Stimulated activated CD4-positive, alpha-beta T cell treated with anti-CD3 and anti-CD28 coated beads, Interleukin-2, amount 100 ng/mL, for 24 hours (primary cell): ENCODE measurements at regions not wholly inside any gene's neighbourhood (a gene's known extent, or its start where the extent isn't known, plus 50 kb on each side); places are given as distances from the start of the nearest gene placed in this dataset.
"Not testable (repeated sequence)": the region's sequence is repeated elsewhere in the genome, so short reads cannot be mapped to it uniquely, and the experiment has no call there.

ENCODE experiments used
- DNase-seq, 2 donors: peaks; one replicate each; pipeline ENCODE4 v3.0.0-alpha.2; 2020

- no peak for DNase-seq
These were observed 53.5 kb downstream of the TEX51 start for GRCh38 chr2:126952216-126952615.

- no peak for DNase-seq
These were observed 54.8 kb downstream of the TEX51 start for GRCh38 chr2:126953483-126953882.

GRCh38 chr2:126954831-126955230 lies 56.1 kb downstream of the TEX51 start:
- DNase-seq, result no peak

- DNase-seq, result not testable (repeated sequence)
These were observed 58.1 kb downstream of the TEX51 start for GRCh38 chr2:126956773-126957172.

GRCh38 chr2:126963390-126963789 lies 64.7 kb downstream of the TEX51 start:
- no peak for DNase-seq

- no peak for DNase-seq
These were observed 67.9 kb downstream of the TEX51 start for GRCh38 chr2:126966601-126967000.

- DNase-seq, result no peak
These were observed 71.9 kb downstream of the TEX51 start for GRCh38 chr2:126970583-126970982.

GRCh38 chr2:126971162-126971480 lies 72.4 kb downstream of the TEX51 start:
- no peak for DNase-seq

- DNase-seq, result peak; percentile 72 to 75
These were observed 73.0 kb downstream of the TEX51 start for GRCh38 chr2:126971481-126972278.

- DNase-seq, result no peak
These were observed 73.6 kb downstream of the TEX51 start for GRCh38 chr2:126972279-126972626.

GRCh38 chr2:126973745-126974144 lies 75.1 kb downstream of the TEX51 start:
- DNase-seq, result no peak

GRCh38 chr2:126975671-126976655 lies 77.3 kb downstream of the TEX51 start:
- no peak for DNase-seq

GRCh38 chr2:126976721-126977328 lies 78.1 kb downstream of the TEX51 start:
- DNase-seq, result no peak

GRCh38 chr2:126978333-126978732 lies 79.6 kb downstream of the TEX51 start:
- no peak for DNase-seq

GRCh38 chr2:126979039-126980003 lies 80.6 kb downstream of the TEX51 start:
- no peak for DNase-seq

GRCh38 chr2:126981476-126981875 lies 82.8 kb downstream of the TEX51 start:
- no peak for DNase-seq

- DNase-seq, result no peak
These were observed 84.2 kb downstream of the TEX51 start for GRCh38 chr2:126982935-126983334.

GRCh38 chr2:126986631-126987187 lies 88.0 kb downstream of the TEX51 start:
- no peak for DNase-seq

- DNase-seq, result no peak
These were observed 89.8 kb downstream of the TEX51 start for GRCh38 chr2:126988482-126988881.

GRCh38 chr2:126989064-126989463 lies 90.4 kb downstream of the TEX51 start:
- DNase-seq, result not testable (repeated sequence)

GRCh38 chr2:126990200-126990599 lies 91.5 kb downstream of the TEX51 start:
- no peak for DNase-seq
